GM12878 (cell line): ENCODE measurements at regions not wholly inside any gene's neighbourhood (a gene's known extent, or its start where the extent isn't known, plus 50 kb on each side); places are given as distances from the start of the nearest gene placed in this dataset.

Experiments
- ATAC-seq: fragments of 200-7000 bp; cut with Tn5 transposase; 3 replicates; pipeline ENCODE4 v1.9.1; 2020; ENCODE audit warnings: mild to moderate bottlenecking, moderate library complexity
- BruUV-seq: library from RNA; stranded (reverse); fragments of 400-500 nt; replicated peaks from 2 replicates; lab custom pipeline; 2021; lab: Mats Ljungman, UMichigan
- CTCF ChIA-PET: fragments of 300-600 bp; sonication (Branson Sonifier 250); formaldehyde crosslinking; extraction: SDS; loops from one replicate; lab custom pipeline; 2021; ENCODE audit warnings: inconsistent platforms; lab: Yijun Ruan, JAX
- POLR2A ChIA-PET: fragments of 350-600 bp; formaldehyde crosslinking; extraction: SDS; loops from one replicate; lab custom pipeline; 2021; ENCODE audit warnings: inconsistent platforms; lab: Charles Lee
- RAD21 ChIA-PET: fragments of 300-600 bp; sonication (Branson Sonifier 250); formaldehyde crosslinking; loops from one replicate; lab custom pipeline; 2023; ENCODE audit warnings: antibody characterized with exemption; ENCODE audit not compliant: unreplicated experiment; lab: Charles Lee
- SMC1A ChIA-PET: fragments of 300-600 bp; sonication (Branson Sonifier 250); formaldehyde crosslinking; loops from one replicate; lab custom pipeline; 2023; ENCODE audit not compliant: unreplicated experiment, uncharacterized antibody; lab: Charles Lee
- DNase-seq: peaks from one replicate; pipeline ENCODE4 v3.0.0-alpha.2; 2011; ENCODE audit warnings: low read depth, low spot score
- FAIRE-seq: peaks from 3 replicates; lab custom pipeline; 2011; peaks lifted over from hg19 to GRCh38; lab: Jason Lieb, UNC
- H2AFZ ChIP-seq: 2 replicates; pipeline ENCODE4 v1.6.0; 2011; ENCODE audit warnings: low read depth, low read length, control low read depth; ENCODE audit not compliant: control insufficient read depth
- H3K27ac ChIP-seq: 2 replicates; pipeline ENCODE4 v1.5.1; 2011; ENCODE audit warnings: control low read depth; ENCODE audit not compliant: control insufficient read depth, insufficient read depth
- H3K27me3 ChIP-seq, 2 experiments: replicated peaks in 1 of 2; 2 replicates each; pipeline versions ENCODE4 v1.6.0 to v1.6.1; 2011; ENCODE audit warnings: low read length in 1 of 2; ENCODE audit not compliant: control insufficient read depth in 2 of 2, insufficient read depth in 2 of 2
- H3K36me3 ChIP-seq, 2 experiments: 2 replicates each; pipeline ENCODE4 v1.5.1; 2011; ENCODE audit warnings: low read length in 1 of 2; ENCODE audit not compliant: control insufficient read depth in 2 of 2, insufficient read depth in 2 of 2
- H3K4me1 ChIP-seq: 2 replicates; pipeline ENCODE4 v1.6.1; 2011; ENCODE audit warnings: mild to moderate bottlenecking, low read length, moderate library complexity, mixed read lengths; ENCODE audit not compliant: control insufficient read depth, insufficient read depth
- H3K4me2 ChIP-seq: 2 replicates; pipeline ENCODE4 v1.6.0; 2011; ENCODE audit warnings: control low read depth; ENCODE audit not compliant: control insufficient read depth, insufficient read depth
- H3K4me3 ChIP-seq: fragments of 200-600 bp; sonication (generic); 2 replicates; pipeline ENCODE4 v1.5.1; 2016
- H3K79me2 ChIP-seq: 2 replicates; pipeline ENCODE4 v1.6.0; 2011; ENCODE audit warnings: low read length; ENCODE audit not compliant: control insufficient read depth, insufficient read depth
- H3K9ac ChIP-seq: 2 replicates; pipeline ENCODE4 v1.8.0; 2011; ENCODE audit warnings: low read length, control low read depth, mixed read lengths; ENCODE audit not compliant: control insufficient read depth, insufficient read depth
- H3K9me3 ChIP-seq: replicated peaks from 3 replicates; pipeline ENCODE4 v1.5.1; 2011; ENCODE audit warnings: mild to moderate bottlenecking, low read length; ENCODE audit not compliant: control insufficient read depth, insufficient read depth
- H4K20me1 ChIP-seq: 2 replicates; pipeline ENCODE4 v1.6.0; 2011; ENCODE audit not compliant: control insufficient read depth, insufficient read depth
- BHLHE40 ChIP-seq, 2 experiments: fragments of 450-650 bp in 1 of 2; IDR thresholded peaks; 2 replicates each; pipeline ENCODE4 v1.6.1; 2011 to 2017; ENCODE audit warnings: low read depth in 2 of 2, borderline replicate concordance in 1 of 2, improper control_type of control experiment in 1 of 2, low read length in 1 of 2, mild to moderate bottlenecking in 1 of 2
- CBX5 ChIP-seq: sonication (generic); IDR thresholded peaks from 2 replicates; pipeline ENCODE4 v1.6.1; 2016; ENCODE audit warnings: low read depth, moderate library complexity, mild to moderate bottlenecking, inconsistent platforms
- FOS ChIP-seq: IDR thresholded peaks from 3 replicates; pipeline ENCODE4 v1.6.1; 2011; ENCODE audit warnings: borderline replicate concordance; ENCODE audit not compliant: insufficient read length; ENCODE audit errors: extremely low read depth
- IKZF1 ChIP-seq: fragments of 450-650 bp; conservative IDR thresholded peaks from 2 replicates; pipeline ENCODE4 v1.6.1; 2017; ENCODE audit warnings: antibody characterized with exemption, mild to moderate bottlenecking
- IKZF2 ChIP-seq, 2 experiments: fragments of 450-650 bp; IDR thresholded peaks; 2 replicates each; pipeline ENCODE4 v1.6.1; 2017; ENCODE audit warnings: mild to moderate bottlenecking in 2 of 2, moderate library complexity in 2 of 2
- NFXL1 ChIP-seq: fragments of 450-650 bp; IDR thresholded peaks from 2 replicates; pipeline ENCODE4 v1.6.1; 2017; ENCODE audit warnings: antibody characterized with exemption, mild to moderate bottlenecking, borderline replicate concordance
- NFYB ChIP-seq: IDR thresholded peaks from 2 replicates; pipeline ENCODE4 v1.6.1; 2011; ENCODE audit warnings: low read depth, mild to moderate bottlenecking, low read length, improper control_type of control experiment, moderate library complexity; ENCODE audit not compliant: insufficient read depth
- NR2C2 ChIP-seq: IDR thresholded peaks from 2 replicates; pipeline ENCODE4 v1.6.1; 2011; ENCODE audit warnings: borderline replicate concordance, low read depth; ENCODE audit not compliant: control insufficient read depth, insufficient read length
- PAX5 ChIP-seq: IDR thresholded peaks from 2 replicates; pipeline ENCODE4 v1.6.1; 2011; ENCODE audit warnings: low read depth, low read length, borderline replicate concordance
- RBBP5 ChIP-seq: fragments of 200-600 bp; sonication (generic); conservative IDR thresholded peaks from 2 replicates; pipeline ENCODE4 v1.6.1; 2016
- SPI1 ChIP-seq: IDR thresholded peaks from 2 replicates; pipeline ENCODE4 v1.6.1; 2011; ENCODE audit warnings: low read depth, mild to moderate bottlenecking, low read length, moderate library complexity, borderline replicate concordance; ENCODE audit not compliant: insufficient read depth
- TAF1 ChIP-seq: IDR thresholded peaks from 2 replicates; pipeline ENCODE4 v1.6.1; 2011; ENCODE audit warnings: mild to moderate bottlenecking, low read depth, low read length, borderline replicate concordance
- WGBS: methylation state at CpG from one replicate; pipeline ENCODE4 v1.1.6; 2016; ENCODE audit warnings: low lambda C conversion rate; ENCODE audit not compliant: insufficient replicate concordance, insufficient coverage; ENCODE audit errors: missing lambda C conversion rate; 5-methylcytosine and 5-hydroxymethylcytosine counted together
- in situ Hi-C: fragments of 300-500 bp; cut with MboI; formaldehyde crosslinking; loops from 9 replicates; pipeline ENCODE4 v1.14.3; 2018; ENCODE audit warnings: mixed read lengths
- intact Hi-C: fragments of 100-400 bp; cut with micrococcal nuclease; formaldehyde crosslinking; loops from one replicate; pipeline ENCODE4 v1.14.2; 2022; ENCODE audit not compliant: unreplicated experiment
- TF ChIP-seq, protein P1 (sequence below): fragments of 450-650 bp; IDR thresholded peaks from 2 replicates; pipeline ENCODE4 v1.6.1; 2018; ENCODE audit warnings: borderline replicate concordance, mild to moderate bottlenecking; ENCODE audit not compliant: partially characterized antibody
- TF ChIP-seq, protein P2 (sequence below): fragments of 450-650 bp; formaldehyde crosslinking; IDR thresholded peaks from 2 replicates; pipeline ENCODE4 v1.5.0; 2022; ENCODE audit warnings: mild to moderate bottlenecking, missing genetic modification characterization

DNA sequence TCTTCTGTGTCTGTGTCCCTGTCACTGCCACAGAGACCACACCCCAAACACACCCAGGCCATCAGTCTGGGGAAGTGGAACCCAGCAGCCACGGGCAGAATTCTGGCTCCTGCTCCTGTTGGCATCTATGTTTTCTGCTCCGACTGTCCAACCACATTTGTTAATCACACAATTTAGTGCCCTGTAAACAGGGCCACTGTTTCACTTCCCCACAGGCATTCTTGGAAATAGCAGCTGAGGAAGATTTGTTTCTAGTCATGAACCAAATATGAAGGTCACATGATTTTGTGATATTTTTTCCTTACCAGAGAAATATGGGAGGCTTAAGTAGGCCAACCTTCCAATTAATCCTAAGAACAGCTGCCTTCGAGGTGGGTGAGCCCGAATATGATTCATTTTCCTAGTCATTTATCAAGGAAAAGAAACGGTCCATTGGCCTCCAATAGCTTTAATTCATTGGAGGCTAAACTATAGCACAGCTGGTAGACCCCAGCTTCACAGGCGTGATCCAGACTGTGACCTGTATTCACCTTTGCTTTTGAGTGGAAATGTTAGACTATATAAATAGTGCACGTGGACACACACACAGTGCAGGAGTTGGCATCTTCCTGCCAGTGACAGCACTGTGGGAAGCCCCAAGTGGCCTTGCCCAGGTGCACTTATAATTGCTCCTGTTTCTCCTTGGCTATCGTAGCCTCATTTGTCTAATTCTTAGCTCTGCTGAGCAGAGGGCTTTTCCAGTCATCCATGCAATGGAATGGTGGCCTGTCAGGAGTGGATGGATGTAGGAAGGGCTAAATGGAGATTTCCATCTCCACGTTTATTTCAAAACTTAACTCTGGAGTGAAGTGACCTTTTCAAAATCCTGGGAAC is 267.9 kb downstream of the LPIN1 start:
- FAIRE-seq (no peak), DNase-seq (no peak), ATAC-seq (peak; percentile 53)
- POLR2A ChIA-PET, result no interaction called here
- in situ Hi-C loops (no loop called here), intact Hi-C loops (no loop called here)
- Histone ChIP-seq H3K9me3 (peaks cover 8% of the 10 kb centered on the region), H4K20me1 (no peaks in the 10 kb centered on the region), H3K27me3 (no peaks in the 10 kb centered on the region), H3K4me2 (peak overlapping the region; percentile 53; the same call in 1 of the 2 replicates), H3K9ac (no peak overlapping the region; the same call in 1 of the 2 replicates), H3K27ac (no peak overlapping the region), H3K4me3 (no peak overlapping the region), H3K79me2 (no peaks in the 10 kb centered on the region), H3K4me1 (peaks cover 27% of the 10 kb centered on the region), H3K36me3 (peaks cover 2 to 10% of the 10 kb centered on the region in 2 experiments; a peak in 2 of 4 replicates), H2AFZ (no peak overlapping the region)
- RAD21 ChIA-PET, result no interaction called here
- CTCF ChIA-PET, result no interaction called here
- BruUV-seq, result no TSS peak
- WGBS, result 58% methylated on average over 9 of the region's 9 CpGs
- SMC1A ChIA-PET, result interaction anchor here (0.6 to 1.6 kb wide), 5 partner anchors 9 to 31 kb away, joined by 3 to 6 read pairs (median 4); no protein-coding TSS in a partner anchor
- TF ChIP-seq NFYB (no peak), BHLHE40 (IDR thresholded peaks at IDR 0.05; ENCODE audit: borderline replicate concordance in 1 of 2, low read depth in 2 of 2, low read length in 1 of 2) (no peak), CBX5 (no peak), TAF1 (no peak), FOS (no peak), SPI1 (peak; percentile 68; the same call in 1 of the 2 replicates), IKZF1 (0 out of 2 replicates have a peak, but pooled peaks have one; percentile 18), RBBP5 (no peak), PAX5 (no peak), NR2C2 (no peak), IKZF2 (IDR thresholded peaks at IDR 0.05) (0 out of 4 replicates have a peak, but pooled peaks have one; percentile 15 to 25), NFXL1 (no peak)
- TF ChIP-seq, protein P1, sequence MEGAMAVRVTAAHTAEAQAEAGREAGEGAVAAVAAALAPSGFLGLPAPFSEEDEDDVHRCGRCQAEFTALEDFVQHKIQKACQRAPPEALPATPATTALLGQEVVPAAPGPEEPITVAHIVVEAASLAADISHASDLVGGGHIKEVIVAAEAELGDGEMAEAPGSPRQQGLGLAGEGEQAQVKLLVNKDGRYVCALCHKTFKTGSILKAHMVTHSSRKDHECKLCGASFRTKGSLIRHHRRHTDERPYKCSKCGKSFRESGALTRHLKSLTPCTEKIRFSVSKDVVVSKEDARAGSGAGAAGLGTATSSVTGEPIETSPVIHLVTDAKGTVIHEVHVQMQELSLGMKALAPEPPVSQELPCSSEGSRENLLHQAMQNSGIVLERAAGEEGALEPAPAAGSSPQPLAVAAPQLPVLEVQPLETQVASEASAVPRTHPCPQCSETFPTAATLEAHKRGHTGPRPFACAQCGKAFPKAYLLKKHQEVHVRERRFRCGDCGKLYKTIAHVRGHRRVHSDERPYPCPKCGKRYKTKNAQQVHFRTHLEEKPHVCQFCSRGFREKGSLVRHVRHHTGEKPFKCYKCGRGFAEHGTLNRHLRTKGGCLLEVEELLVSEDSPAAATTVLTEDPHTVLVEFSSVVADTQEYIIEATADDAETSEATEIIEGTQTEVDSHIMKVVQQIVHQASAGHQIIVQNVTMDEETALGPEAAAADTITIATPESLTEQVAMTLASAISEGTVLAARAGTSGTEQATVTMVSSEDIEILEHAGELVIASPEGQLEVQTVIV, result no peak
- TF ChIP-seq, protein P2, sequence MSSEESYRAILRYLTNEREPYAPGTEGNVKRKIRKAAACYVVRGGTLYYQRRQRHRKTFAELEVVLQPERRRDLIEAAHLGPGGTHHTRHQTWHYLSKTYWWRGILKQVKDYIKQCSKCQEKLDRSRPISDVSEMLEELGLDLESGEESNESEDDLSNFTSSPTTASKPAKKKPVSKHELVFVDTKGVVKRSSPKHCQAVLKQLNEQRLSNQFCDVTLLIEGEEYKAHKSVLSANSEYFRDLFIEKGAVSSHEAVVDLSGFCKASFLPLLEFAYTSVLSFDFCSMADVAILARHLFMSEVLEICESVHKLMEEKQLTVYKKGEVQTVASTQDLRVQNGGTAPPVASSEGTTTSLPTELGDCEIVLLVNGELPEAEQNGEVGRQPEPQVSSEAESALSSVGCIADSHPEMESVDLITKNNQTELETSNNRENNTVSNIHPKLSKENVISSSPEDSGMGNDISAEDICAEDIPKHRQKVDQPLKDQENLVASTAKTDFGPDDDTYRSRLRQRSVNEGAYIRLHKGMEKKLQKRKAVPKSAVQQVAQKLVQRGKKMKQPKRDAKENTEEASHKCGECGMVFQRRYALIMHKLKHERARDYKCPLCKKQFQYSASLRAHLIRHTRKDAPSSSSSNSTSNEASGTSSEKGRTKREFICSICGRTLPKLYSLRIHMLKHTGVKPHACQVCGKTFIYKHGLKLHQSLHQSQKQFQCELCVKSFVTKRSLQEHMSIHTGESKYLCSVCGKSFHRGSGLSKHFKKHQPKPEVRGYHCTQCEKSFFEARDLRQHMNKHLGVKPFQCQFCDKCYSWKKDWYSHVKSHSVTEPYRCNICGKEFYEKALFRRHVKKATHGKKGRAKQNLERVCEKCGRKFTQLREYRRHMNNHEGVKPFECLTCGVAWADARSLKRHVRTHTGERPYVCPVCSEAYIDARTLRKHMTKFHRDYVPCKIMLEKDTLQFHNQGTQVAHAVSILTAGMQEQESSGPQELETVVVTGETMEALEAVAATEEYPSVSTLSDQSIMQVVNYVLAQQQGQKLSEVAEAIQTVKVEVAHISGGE (CRISPR knock-in tag), result no peak
